Right lobe of liver (tissue), 6 donors: ENCODE measurements at regions not wholly inside any gene's neighbourhood (a gene's known extent, or its start where the extent isn't known, plus 50 kb on each side); places are given as distances from the start of the nearest gene placed in this dataset.
A peak's percentile ranks its signal among the peaks of the same experiment; 100 is the strongest.
"Not testable (repeated sequence)": the region's sequence is repeated elsewhere in the genome, so short reads cannot be mapped to it uniquely, and the experiment has no call there.

Experiments
- ATAC-seq, 4 donors: fragments of 200-7000 bp; cut with Tn5 transposase; one replicate each; pipeline ENCODE4 v1.9.1; 2020; ENCODE audit warnings: mild to moderate bottlenecking in 4 of 4, moderate library complexity in 4 of 4
- DNase-seq, 3 donors: peaks; one replicate each; pipeline ENCODE4 v3.0.0-alpha.2; 2020
- H3K27ac ChIP-seq, 3 donors: fragments of 200-600 bp; one replicate each; pipeline ENCODE4 v1.8.0; 2022
- H3K27me3 ChIP-seq, 2 donors: fragments of 200-600 bp; one replicate each; pipeline ENCODE4 v1.8.0; 2022
- H3K36me3 ChIP-seq, 4 donors: fragments of 200-600 bp; sonication (generic) in 1 of 4; one replicate each; pipeline versions ENCODE4 v1.5.1 to v1.8.0; 2017 to 2022; ENCODE audit warnings: control low read depth in 1 of 4
- H3K4me1 ChIP-seq, 4 donors: fragments of 200-600 bp; sonication (generic) in 1 of 4; one replicate each; pipeline versions ENCODE4 v1.5.1 to v1.8.0; 2017 to 2022; ENCODE audit warnings: control low read depth in 1 of 4
- H3K4me3 ChIP-seq, 3 donors: fragments of 200-600 bp; one replicate each; pipeline ENCODE4 v1.8.0; 2022
- H3K9me3 ChIP-seq, 4 donors: fragments of 200-600 bp; sonication (generic) in 1 of 4; one replicate each; pipeline versions ENCODE4 v1.5.1 to v1.8.0; 2017 to 2022; ENCODE audit warnings: control low read depth in 1 of 4
- CTCF ChIP-seq, 4 donors: fragments of 200-600 bp in 3 of 4; fragments of 450-650 bp in 1 of 4; IDR thresholded peaks; one replicate each; pipeline versions ENCODE4 v1.5.1 to v1.8.0; 2016 to 2022; ENCODE audit warnings: antibody characterized with exemption in 4 of 4, mild to moderate bottlenecking in 2 of 4
- POLR2A ChIP-seq: fragments of 450-650 bp; IDR thresholded peaks from one replicate; pipeline ENCODE4 v1.6.1; 2017; ENCODE audit warnings: antibody characterized with exemption, mild to moderate bottlenecking
- WGBS: methylation state at CpG from one replicate; pipeline ENCODE4 v1.1.6; 2018; ENCODE audit warnings: low coverage, low lambda C conversion rate; ENCODE audit not compliant: insufficient coverage; ENCODE audit errors: missing lambda C conversion rate; 5-methylcytosine and 5-hydroxymethylcytosine counted together
- intact Hi-C, 2 donors: fragments of 100-400 bp; cut with DNase I; formaldehyde crosslinking; loops; one replicate each; pipeline versions ENCODE4 v1.11.2 to v1.14.1; 2022
- donor health status: DM: no; HTN: yes; CAD: no.
- donor health status: DM: no; HTN: no; CAD: no.
- donor health status: DM: no; HTN: no; CAD: no.
- donor health status: DM: no; HTN: yes; CAD: no.
- donor health status: DM: no; HTN: yes; CAD: no.

- no peaks in the 10 kb centered on the region for H3K9me3 ChIP-seq
- TF ChIP-seq CTCF (IDR thresholded peaks at IDR 0.05) (no peak), POLR2A (no peak)
- no peak overlapping the region for H3K4me3 ChIP-seq
- peaks cover 0 to 17% (median 4%) of the 10 kb centered on the region in 4 donors for H3K4me1 ChIP-seq
- 42% methylated on average over 3 of the region's 3 CpGs for WGBS
- DNase-seq (no peak), ATAC-seq (peak in 1 of 4 donors; percentile 17)
- no peaks in the 10 kb centered on the region for H3K27me3 ChIP-seq
- intact Hi-C loops, result no loop called here
- H3K27ac ChIP-seq, result peak overlapping the region in 1 of 3 donors; percentile 27
- H3K36me3 ChIP-seq, result no peaks in the 10 kb centered on the region
Observed at GRCh38 chr18:67133669-67134068, 382.9 kb downstream of the DSEL start.

GRCh38 chr18:67132919-67133318 lies 383.6 kb downstream of the DSEL start:
- intact Hi-C loops, result no loop called here
- WGBS, result 18% methylated on average over 2 of the region's 2 CpGs
- peak; percentile 69 to 94 (median 89) for ATAC-seq
- H3K4me1 ChIP-seq, result peaks cover 0 to 14% (median 4%) of the 10 kb centered on the region in 4 donors
- no peak overlapping the region for H3K4me3 ChIP-seq
- H3K27ac ChIP-seq, result peak overlapping the region in 1 of 3 donors; percentile 27
- H3K9me3 ChIP-seq, result no peaks in the 10 kb centered on the region
- no peaks in the 10 kb centered on the region for H3K27me3 ChIP-seq
- DNase-seq, result no peak
- H3K36me3 ChIP-seq, result no peaks in the 10 kb centered on the region
- TF ChIP-seq CTCF (IDR thresholded peaks at IDR 0.05) (no peak), POLR2A (no peak)

- 100% methylated on average over 1 of the region's 1 CpG for WGBS
- ATAC-seq, result no peak
- intact Hi-C loops, result no loop called here
Observed at GRCh38 chr18:67131498-67131897, 385.0 kb downstream of the DSEL start.

DNA sequence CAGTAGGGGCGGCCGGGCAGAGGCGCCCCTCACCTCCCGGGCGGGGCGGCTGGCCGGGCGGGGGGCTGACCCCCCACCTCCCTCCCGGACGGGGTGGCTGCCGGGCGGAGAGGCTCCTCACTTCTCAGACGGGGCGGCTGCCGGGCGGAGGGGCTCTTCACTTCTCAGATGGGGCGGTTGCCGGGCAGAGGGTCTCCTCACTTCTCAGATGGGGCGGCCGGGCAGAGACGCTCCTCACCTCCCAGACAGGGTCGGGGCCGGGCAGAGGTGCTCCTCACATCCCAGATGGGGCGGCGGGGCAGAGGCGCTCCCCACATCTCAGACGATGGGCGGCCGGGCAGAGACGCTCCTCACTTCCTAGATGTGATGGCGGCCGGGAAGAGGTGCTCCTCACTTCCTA lies 389.8 kb downstream of the DSEL start:
- H3K27me3 ChIP-seq, H3K4me3 ChIP-seq, H3K4me1 ChIP-seq, H3K36me3 ChIP-seq, H3K27ac ChIP-seq, ATAC-seq, intact Hi-C loops, H3K9me3 ChIP-seq, DNase-seq: not testable (repeated sequence)
- no CpG with 5 or more reads among the region's 32 CpGs for WGBS

More at GRCh38 chr18:67131498-67131897, 385.0 kb downstream of the DSEL start:
- peaks cover 0 to 14% (median 4%) of the 10 kb centered on the region in 4 donors for H3K4me1 ChIP-seq
- H3K27ac ChIP-seq, result no peak overlapping the region
- H3K36me3 ChIP-seq, result no peaks in the 10 kb centered on the region
- H3K4me3 ChIP-seq, result no peak overlapping the region
- no peaks in the 10 kb centered on the region for H3K27me3 ChIP-seq
- DNase-seq, result no peak
- no peaks in the 10 kb centered on the region for H3K9me3 ChIP-seq
- TF ChIP-seq POLR2A (no peak), CTCF (IDR thresholded peaks at IDR 0.05) (no peak)

GRCh38 chr18:67123901-67124300 lies 392.6 kb downstream of the DSEL start:
- Histone ChIP-seq H3K27me3 (no peaks in the 10 kb centered on the region), H3K9me3 (no peaks in the 10 kb centered on the region), H3K36me3 (no peaks in the 10 kb centered on the region), H3K27ac (no peak overlapping the region), H3K4me3 (no peak overlapping the region), H3K4me1 (no peaks in the 10 kb centered on the region)
- DNase-seq (no peak), ATAC-seq (no peak)
- intact Hi-C loops, result no loop called here
- WGBS, result 88% methylated on average over 1 of the region's 1 CpG
- TF ChIP-seq POLR2A (no peak), CTCF (IDR thresholded peaks at IDR 0.05) (no peak)
